K562 (cell line): ENCODE measurements at regions not wholly inside any gene's neighbourhood (a gene's known extent, or its start where the extent isn't known, plus 50 kb on each side); places are given as distances from the start of the nearest gene placed in this dataset.

Experiments used
- ATAC-seq: fragments of 200-7000 bp; cut with Tn5 transposase; 3 replicates; pipeline ENCODE4 v1.9.1; 2020; ENCODE audit warnings: moderate library complexity
- BruUV-seq: library from RNA; stranded (reverse); fragments of 400-500 nt; replicated peaks from 2 replicates; lab custom pipeline; 2021; lab: Mats Ljungman, UMichigan
- CTCF ChIA-PET: fragments of 300-600 bp; formaldehyde crosslinking; extraction: SDS; loops from one replicate; lab custom pipeline; 2021; ENCODE audit warnings: low intra/inter-chr PET ratio; lab: Yijun Ruan, JAX
- POLR2A ChIA-PET: fragments of 300-600, 350-650 bp; sonication (Branson Sonifier 250); formaldehyde crosslinking; extraction: SDS; loops from one replicate; lab custom pipeline; 2021; ENCODE audit warnings: antibody characterized with exemption, inconsistent platforms; lab: Yijun Ruan, JAX
- DNase-seq, 4 experiments: peaks; one replicate each; pipeline versions ENCODE4 v3.0.0 to v3.0.0-alpha.2; 2011 to 2018; ENCODE audit warnings: low spot score in 3 of 4, mixed read lengths in 3 of 4; ENCODE audit errors: extremely low read depth in 1 of 4
- FAIRE-seq: peaks from 2 replicates; lab custom pipeline; 2011; peaks lifted over from hg19 to GRCh38; lab: Jason Lieb, UNC
- H2AFZ ChIP-seq: 2 replicates; pipeline ENCODE4 v1.6.0; 2011; ENCODE audit warnings: low read depth, low read length, control low read depth, inconsistent platforms
- H3K27ac ChIP-seq: fragments of 200-600 bp; 3 replicates; pipeline ENCODE4 v1.8.0; 2011; ENCODE audit warnings: low read depth, mild to moderate bottlenecking, control low read depth, inconsistent platforms, low read length, moderate library complexity, mixed read lengths; ENCODE audit errors: extremely low read depth
- H3K27me3 ChIP-seq, 2 experiments: fragments of 300-600 bp in 1 of 2; 2 replicates in 1 of 2; 3 replicates in 1 of 2; pipeline versions ENCODE4 v1.6.0 to v1.8.0; 2011; ENCODE audit warnings: inconsistent platforms in 2 of 2, low read length in 2 of 2, mild to moderate bottlenecking in 1 of 2, mixed read lengths in 1 of 2, moderate library complexity in 1 of 2; ENCODE audit not compliant: control insufficient read depth in 2 of 2, insufficient read depth in 2 of 2
- H3K36me3 ChIP-seq: fragments of 300-600 bp; 3 replicates; pipeline ENCODE4 v1.8.0; 2011; ENCODE audit warnings: mild to moderate bottlenecking, low read length, inconsistent platforms; ENCODE audit not compliant: control insufficient read depth, insufficient read depth
- H3K4me1 ChIP-seq, 2 experiments: fragments of 200-600 bp in 1 of 2; replicated peaks in 1 of 2; 2 replicates in 1 of 2; 3 replicates in 1 of 2; pipeline versions ENCODE4 v1.5.1 to v1.8.0; 2011; ENCODE audit warnings: inconsistent platforms in 2 of 2, low read length in 2 of 2, mild to moderate bottlenecking in 1 of 2, mixed read lengths in 1 of 2, moderate library complexity in 1 of 2; ENCODE audit not compliant: control insufficient read depth in 2 of 2, insufficient read depth in 2 of 2
- H3K4me2 ChIP-seq: 2 replicates; pipeline ENCODE4 v1.6.1; 2011; ENCODE audit warnings: low read length, control low read depth, inconsistent platforms, mixed read lengths; ENCODE audit not compliant: insufficient read depth
- H3K4me3 ChIP-seq: fragments of 200-600 bp; sonication (generic), shearing (Covaris generic); 2 replicates; pipeline ENCODE4 v1.5.1; 2016; ENCODE audit warnings: control low read depth, inconsistent platforms
- H3K79me2 ChIP-seq: fragments of 200-600 bp; 3 replicates; pipeline ENCODE4 v1.8.0; 2011; ENCODE audit warnings: low read length, inconsistent platforms; ENCODE audit not compliant: control insufficient read depth, insufficient read depth
- H3K9ac ChIP-seq, 2 experiments: 2 replicates each; pipeline versions ENCODE4 v1.6.0 to v1.6.1; 2011; ENCODE audit warnings: low read depth in 2 of 2, low read length in 2 of 2, control low read depth in 1 of 2, inconsistent platforms in 1 of 2, mild to moderate bottlenecking in 1 of 2, mixed read lengths in 1 of 2; ENCODE audit not compliant: insufficient read depth in 1 of 2
- H3K9me1 ChIP-seq: one replicate; pipeline ENCODE4 v1.6.0; 2011; ENCODE audit warnings: inconsistent platforms, mild to moderate bottlenecking, low read length, moderate library complexity; ENCODE audit not compliant: control insufficient read depth, insufficient read depth
- H3K9me3 ChIP-seq: replicated peaks from 2 replicates; pipeline ENCODE4 v1.5.1; 2011; ENCODE audit warnings: low read depth, low read length, inconsistent platforms; ENCODE audit not compliant: control insufficient read depth, insufficient read depth
- H4K20me1 ChIP-seq: replicated peaks from 2 replicates; pipeline ENCODE4 v1.6.1; 2011; ENCODE audit warnings: low read length, inconsistent platforms, mixed read lengths; ENCODE audit not compliant: control insufficient read depth, insufficient read depth
- CBFA2T3 ChIP-seq: fragments of 450-650 bp; IDR thresholded peaks from 2 replicates; pipeline ENCODE4 v1.6.1; 2017
- CBX8 ChIP-seq: fragments of 200-600 bp; sonication (generic); IDR thresholded peaks from 2 replicates; pipeline ENCODE4 v1.6.1; 2012; ENCODE audit warnings: borderline replicate concordance, mixed run types, low read depth, mild to moderate bottlenecking, moderate library complexity, mixed read lengths, low read length, control low read depth, inconsistent platforms; ENCODE audit not compliant: poor library complexity, severe bottlenecking; ENCODE audit errors: extremely low read depth
- CCNT2 ChIP-seq: IDR thresholded peaks from 2 replicates; pipeline ENCODE4 v1.6.1; 2011; ENCODE audit warnings: borderline replicate concordance, low read depth, mild to moderate bottlenecking, moderate library complexity, mixed read lengths, low read length; ENCODE audit not compliant: insufficient read length; ENCODE audit errors: extremely low read depth
- E2F3 ChIP-seq: fragments of 250-450 bp; sonication (Bioruptor Pico); IDR thresholded peaks from 2 replicates; pipeline ENCODE4 v1.4.0; 2020; ENCODE audit warnings: mild to moderate bottlenecking
- FOXM1 ChIP-seq, 2 experiments: fragments of 450-650 bp in 1 of 2; sonication (generic) in 1 of 2; formaldehyde crosslinking in 1 of 2; IDR thresholded peaks; 2 replicates each; pipeline versions ENCODE4 v1.6.1 to v1.9.0; 2017 to 2022; ENCODE audit warnings: low read depth in 2 of 2, mild to moderate bottlenecking in 2 of 2, missing genetic modification reagents in 1 of 2, moderate library complexity in 1 of 2
- KDM4B ChIP-seq, 2 experiments: fragments of 450-650 bp in 1 of 2; sonication (generic) in 1 of 2; IDR thresholded peaks; 2 replicates each; pipeline ENCODE4 v1.6.1; 2016 to 2017; ENCODE audit warnings: borderline replicate concordance in 2 of 2, antibody characterized with exemption in 1 of 2, low read depth in 1 of 2, mild to moderate bottlenecking in 1 of 2
- MAFF ChIP-seq: IDR thresholded peaks from 2 replicates; pipeline ENCODE4 v1.6.1; 2012; ENCODE audit warnings: low read length, improper control_type of control experiment
- MYBL2 ChIP-seq, 2 experiments: fragments of 450-650 bp in 1 of 2; sonication (generic) in 1 of 2; formaldehyde crosslinking in 1 of 2; IDR thresholded peaks; 2 replicates each; pipeline versions ENCODE4 v1.6.1 to v1.8.1; 2017 to 2022; ENCODE audit warnings: borderline replicate concordance in 1 of 2, inconsistent platforms in 1 of 2, low read depth in 1 of 2, mild to moderate bottlenecking in 1 of 2, missing genetic modification reagents in 1 of 2, moderate library complexity in 1 of 2
- PCBP1 ChIP-seq: fragments of 200-400 bp; formaldehyde crosslinking; IDR thresholded peaks from 2 replicates; pipeline ENCODE4 v1.6.1; 2018; ENCODE audit warnings: mild to moderate bottlenecking, low read depth, low read length; ENCODE audit not compliant: poor library complexity, severe bottlenecking
- PHF8 ChIP-seq: fragments of 200-600 bp; sonication (generic); IDR thresholded peaks from 2 replicates; pipeline ENCODE4 v1.6.1; 2012; ENCODE audit warnings: mixed run types, mild to moderate bottlenecking, inconsistent platforms, low read length, moderate library complexity, borderline replicate concordance
- STAT5B ChIP-seq: fragments of 250-450 bp; sonication (Bioruptor Pico); IDR thresholded peaks from 2 replicates; pipeline ENCODE4 v1.8.0; 2021; ENCODE audit warnings: mild to moderate bottlenecking, inconsistent platforms
- ZBTB17 ChIP-seq: fragments of 450-650 bp; formaldehyde crosslinking; IDR thresholded peaks from 2 replicates; pipeline ENCODE4 v1.4.0; 2020; ENCODE audit warnings: mild to moderate bottlenecking
- ZKSCAN3 ChIP-seq: fragments of 250-450 bp; sonication (Bioruptor Pico); IDR thresholded peaks from 2 replicates; pipeline ENCODE4 v1.4.0; 2020
- ZNF707 ChIP-seq: fragments of 250-450 bp; sonication (Bioruptor Pico); conservative IDR thresholded peaks from 2 replicates; pipeline ENCODE4 v1.8.0; 2022; ENCODE audit warnings: inconsistent platforms, mild to moderate bottlenecking, moderate library complexity
- WGBS: fragments of 100-300 bp; shearing (Covaris generic); methylation state at CpG from one replicate; pipeline ENCODE4 v1.1.6; 2016; ENCODE audit warnings: low coverage, mixed read lengths; ENCODE audit not compliant: insufficient coverage; ENCODE audit errors: missing lambda C conversion rate; 5-methylcytosine and 5-hydroxymethylcytosine counted together
- in situ Hi-C: fragments of 300-500 bp; cut with MboI; formaldehyde crosslinking; loops from 4 replicates; pipeline ENCODE4 v1.15.0; 2018; ENCODE audit warnings: inconsistent platforms, mixed read lengths
- intact Hi-C: fragments of 100-400 bp; cut with micrococcal nuclease; formaldehyde crosslinking; loops from 2 replicates; pipeline ENCODE4 v1.14.2; 2022

DNA sequence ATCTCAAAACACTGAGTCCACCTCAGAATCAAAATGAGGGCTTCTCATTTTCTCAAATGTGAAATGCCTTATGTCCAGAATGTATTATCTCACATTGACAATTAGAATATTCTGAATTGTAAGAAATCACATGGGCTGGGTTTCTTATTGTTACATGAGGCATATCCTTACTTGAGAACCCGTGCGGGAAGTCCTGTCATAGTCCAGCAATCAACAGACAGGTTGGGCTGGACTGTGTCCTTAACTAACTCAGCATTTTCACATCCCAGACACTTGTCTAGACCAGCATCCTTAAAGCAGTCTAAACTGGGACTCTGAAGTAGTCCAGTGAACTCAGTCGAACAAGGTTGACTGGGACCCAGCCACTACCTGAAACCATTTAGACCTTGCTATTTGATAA lies 267.6 kb downstream of the CETN3 start:
- no peak for FAIRE-seq
- no TSS peak for BruUV-seq

GRCh38 chr5:90136952-90137528 lies 272.5 kb downstream of the CETN3 start:
- CTCF ChIA-PET: no interaction called here
- intact Hi-C loops (loop anchor here (1.0 to 5.0 kb wide), 2 partner anchors 128 to 295 kb away; no protein-coding TSS in a partner anchor), in situ Hi-C loops (no loop called here)
- TF ChIP-seq PCBP1: no peak
- TF ChIP-seq STAT5B (CRISPR knock-in tag): no peak
- TF ChIP-seq MYBL2 (IDR thresholded peaks at IDR 0.05; ENCODE audit: low read depth): no peak
- no peak for TF ChIP-seq MYBL2 (CRISPR knock-in tag; IDR thresholded peaks at IDR 0.05; ENCODE audit: borderline replicate concordance)
- no peak for TF ChIP-seq CBFA2T3
- no peak for TF ChIP-seq E2F3 (CRISPR knock-in tag)
- no peak for TF ChIP-seq CBX8
- TF ChIP-seq ZKSCAN3 (CRISPR knock-in tag): no peak
- TF ChIP-seq PHF8: no peak
- no peak for TF ChIP-seq ZNF707 (CRISPR knock-in tag)
- no peaks in the 10 kb centered on the region for H3K27me3 ChIP-seq
- no TSS peak for BruUV-seq
- DNase-seq (no peak), ATAC-seq (no peak), FAIRE-seq (no peak)
- no peaks in the 10 kb centered on the region for H3K9me3 ChIP-seq
- no peaks in the 10 kb centered on the region for H4K20me1 ChIP-seq
- no peaks in the 10 kb centered on the region; a peak in 1 of 5 replicates for H3K4me1 ChIP-seq
- no peak overlapping the region for H3K4me3 ChIP-seq
- H3K27ac ChIP-seq: no peak overlapping the region
- no peak overlapping the region for H3K4me2 ChIP-seq
- no peaks in the 10 kb centered on the region for H3K79me2 ChIP-seq
- POLR2A ChIA-PET: interaction anchor here (0.6 kb wide), 1 partner anchor 292 kb away, joined by 3 read pairs; no protein-coding TSS in a partner anchor
- H2AFZ ChIP-seq: no peak overlapping the region
- no peaks in the 10 kb centered on the region for H3K9me1 ChIP-seq
- H3K9ac ChIP-seq: no peak overlapping the region
- H3K36me3 ChIP-seq: no peaks in the 10 kb centered on the region
- under 1% methylated on average over 10 of the region's 10 CpGs for WGBS

More for the DNA sequence above, 267.6 kb downstream of the CETN3 start:
- H2AFZ ChIP-seq: no peak overlapping the region
- H3K4me1 ChIP-seq: no peaks in the 10 kb centered on the region; a peak in 1 of 5 replicates
- CTCF ChIA-PET: no interaction called here
- in situ Hi-C loops: no loop called here
- H3K9me3 ChIP-seq: no peaks in the 10 kb centered on the region
- H3K4me3 ChIP-seq: no peak overlapping the region
- DNase-seq (no peak), ATAC-seq (no peak)
- no peaks in the 10 kb centered on the region for H3K36me3 ChIP-seq
- H4K20me1 ChIP-seq: no peaks in the 10 kb centered on the region
- no peaks in the 10 kb centered on the region for H3K27me3 ChIP-seq
- H3K27ac ChIP-seq: no peak overlapping the region
- WGBS: 0% methylated on average over 3 of the region's 3 CpGs
- no peaks in the 10 kb centered on the region for H3K9me1 ChIP-seq
- no peak overlapping the region for H3K9ac ChIP-seq
- no peaks in the 10 kb centered on the region for H3K79me2 ChIP-seq
- POLR2A ChIA-PET: no interaction called here
- intact Hi-C loops: no loop called here
- no peak for TF ChIP-seq E2F3 (CRISPR knock-in tag)
- no peak for TF ChIP-seq ZBTB17 (CRISPR knock-in tag)
- no peak for TF ChIP-seq CCNT2
- TF ChIP-seq MAFF: no peak
- no peak for TF ChIP-seq KDM4B (IDR thresholded peaks at IDR 0.05; ENCODE audit: borderline replicate concordance in 2 of 2, low read depth in 1 of 2)
- TF ChIP-seq FOXM1 (IDR thresholded peaks at IDR 0.05; ENCODE audit: low read depth): no peak
- no peak for TF ChIP-seq FOXM1 (CRISPR knock-in tag; IDR thresholded peaks at IDR 0.05; ENCODE audit: low read depth)
- H3K4me2 ChIP-seq: no peak overlapping the region
